Urinary bladder (tissue), 3 donors: ENCODE measurements at regions not wholly inside any gene's neighbourhood (a gene's known extent, or its start where the extent isn't known, plus 50 kb on each side); places are given as distances from the start of the nearest gene placed in this dataset.

Source experiments
- DNase-seq: peaks from one replicate; pipeline ENCODE4 v3.0.0-alpha.2; 2015; ENCODE audit errors: extremely low spot score
- H3K27ac ChIP-seq: one replicate; pipeline ENCODE4 v1.5.1; 2013; ENCODE audit warnings: low read depth, mild to moderate bottlenecking, moderate library complexity
- H3K36me3 ChIP-seq: one replicate; pipeline ENCODE4 v1.6.1; 2013; ENCODE audit warnings: mild to moderate bottlenecking, moderate library complexity; ENCODE audit not compliant: insufficient read depth
- H3K4me1 ChIP-seq: one replicate; pipeline ENCODE4 v1.6.1; 2013; ENCODE audit warnings: mild to moderate bottlenecking, moderate library complexity; ENCODE audit not compliant: insufficient read depth
- H3K4me3 ChIP-seq: one replicate; pipeline ENCODE4 v1.5.1; 2013; ENCODE audit warnings: low read depth, low read length
- WGBS: extraction: QIAGEN DNeasy Blood & Tissue Kit; methylation state at CpG from one replicate; pipeline ENCODE4 v1.1.7; 2013; 5-methylcytosine and 5-hydroxymethylcytosine counted together
- donor health status: healthy with polysubstance abuse.
- donor health status: healthy.

DNA sequence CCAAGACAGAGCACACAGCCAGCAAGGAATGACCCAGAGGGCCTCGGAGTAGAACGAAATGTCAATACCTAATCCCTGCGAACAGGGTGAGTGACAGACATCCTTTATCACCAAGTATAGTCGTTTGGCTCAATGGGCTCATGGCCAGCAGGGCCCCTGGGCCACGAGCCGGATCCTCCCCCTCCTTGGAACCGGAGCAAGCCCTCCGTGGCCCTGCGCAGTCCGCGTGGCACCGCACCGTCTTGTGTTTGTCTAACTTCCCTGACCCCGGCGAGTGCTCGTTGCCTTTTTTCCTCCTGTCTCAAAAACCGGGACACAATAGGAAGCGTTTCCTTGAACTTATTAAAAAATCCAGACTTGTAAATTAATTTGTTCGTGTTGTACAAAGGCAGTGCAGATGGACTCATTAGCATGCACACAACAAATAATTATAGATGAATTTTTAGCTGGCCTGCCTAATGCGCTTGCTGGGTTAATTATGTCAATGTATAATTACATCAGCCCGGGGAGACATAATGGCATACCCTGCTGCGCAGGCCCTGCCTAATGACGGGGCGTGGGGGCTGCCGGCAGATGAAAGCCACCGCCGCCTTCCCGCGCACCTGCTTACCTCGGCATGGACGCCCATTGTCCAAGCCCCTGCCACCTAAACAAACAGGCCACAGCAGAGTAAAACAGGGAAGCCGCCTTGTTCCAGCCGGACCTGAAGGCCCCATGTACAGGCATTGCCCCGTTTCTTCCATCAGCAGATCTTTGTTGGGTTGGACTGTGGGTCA lies 81.6 kb downstream of the PHETA1 start:
- 84% methylated on average over 34 of the region's 34 CpGs for WGBS
- no peak for DNase-seq
- Histone ChIP-seq H3K27ac (no peak overlapping the region), H3K4me3 (no peak overlapping the region), H3K36me3 (no peaks in the 10 kb centered on the region), H3K4me1 (no peaks in the 10 kb centered on the region)

DNA sequence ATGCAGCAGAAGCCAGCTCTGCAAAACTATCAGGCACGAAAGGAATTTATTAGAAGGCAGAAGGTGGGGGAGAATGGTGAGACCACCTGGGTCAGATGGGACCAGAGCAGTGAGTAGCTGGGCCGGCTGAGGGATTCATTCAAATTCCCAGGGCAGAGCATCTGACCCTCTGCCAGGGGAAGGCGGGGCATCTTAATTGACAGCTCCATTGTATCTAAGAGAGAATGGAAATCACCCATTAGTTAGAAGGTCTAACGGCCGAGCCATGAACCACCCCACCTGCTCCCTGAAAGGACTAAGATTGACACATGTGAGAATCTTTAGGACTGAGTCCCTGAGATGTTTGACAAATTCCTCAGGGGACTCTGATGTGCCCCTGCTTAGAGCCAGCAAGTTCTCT lies 83.7 kb downstream of the PHETA1 start:
- DNase-seq: no peak
- Histone ChIP-seq H3K36me3 (no peaks in the 10 kb centered on the region), H3K4me1 (no peaks in the 10 kb centered on the region), H3K27ac (no peak overlapping the region), H3K4me3 (no peak overlapping the region)
- WGBS: 69% methylated on average over 5 of the region's 5 CpGs

DNA sequence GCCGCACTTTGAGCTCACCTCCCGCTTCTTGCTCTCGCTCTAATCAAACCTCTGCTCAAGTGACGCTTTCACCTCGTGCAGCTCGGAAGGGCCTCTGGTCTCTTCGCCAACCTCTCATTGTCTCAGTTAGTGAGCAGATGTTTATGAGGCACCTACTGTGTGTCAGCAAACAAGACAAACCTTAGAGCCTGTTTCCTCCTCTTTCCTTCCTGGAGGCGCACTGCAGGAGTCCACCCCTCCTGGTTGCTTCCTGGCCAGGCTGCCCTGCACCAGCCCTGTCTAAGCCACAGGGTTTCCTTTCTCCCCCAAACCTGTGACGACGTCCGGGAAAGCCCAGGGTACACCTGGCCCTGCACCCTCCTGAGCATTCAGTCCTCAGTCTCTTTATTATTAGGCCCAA lies 84.2 kb downstream of the PHETA1 start:
- Histone ChIP-seq H3K27ac (no peak overlapping the region), H3K36me3 (no peaks in the 10 kb centered on the region), H3K4me1 (no peaks in the 10 kb centered on the region), H3K4me3 (no peak overlapping the region)
- DNase-seq: no peak
- WGBS: 65% methylated on average over 11 of the region's 11 CpGs

DNA sequence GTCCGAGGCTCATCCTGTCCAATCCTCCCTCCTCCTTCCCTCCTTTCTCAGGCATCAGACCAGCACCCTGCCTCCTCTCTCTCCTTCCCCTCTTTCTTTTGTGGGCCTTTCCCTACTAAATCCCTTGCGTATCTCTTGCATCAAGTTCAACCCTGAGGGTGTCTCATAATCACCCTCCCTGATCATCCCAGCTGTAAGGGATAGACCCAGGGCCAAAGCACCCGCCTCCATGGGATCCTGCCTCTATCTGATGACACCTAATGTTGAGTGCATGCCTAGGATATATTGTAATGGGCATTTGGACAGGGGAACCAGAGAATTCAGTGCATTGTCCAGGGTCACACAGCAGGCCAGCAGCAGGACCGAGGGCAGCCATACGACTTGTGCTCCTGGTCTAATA lies 84.9 kb downstream of the PHETA1 start:
- Histone ChIP-seq H3K4me3 (no peak overlapping the region), H3K36me3 (no peaks in the 10 kb centered on the region), H3K4me1 (no peaks in the 10 kb centered on the region), H3K27ac (no peak overlapping the region)
- 83% methylated on average over 5 of the region's 5 CpGs for WGBS
- no peak for DNase-seq

DNA sequence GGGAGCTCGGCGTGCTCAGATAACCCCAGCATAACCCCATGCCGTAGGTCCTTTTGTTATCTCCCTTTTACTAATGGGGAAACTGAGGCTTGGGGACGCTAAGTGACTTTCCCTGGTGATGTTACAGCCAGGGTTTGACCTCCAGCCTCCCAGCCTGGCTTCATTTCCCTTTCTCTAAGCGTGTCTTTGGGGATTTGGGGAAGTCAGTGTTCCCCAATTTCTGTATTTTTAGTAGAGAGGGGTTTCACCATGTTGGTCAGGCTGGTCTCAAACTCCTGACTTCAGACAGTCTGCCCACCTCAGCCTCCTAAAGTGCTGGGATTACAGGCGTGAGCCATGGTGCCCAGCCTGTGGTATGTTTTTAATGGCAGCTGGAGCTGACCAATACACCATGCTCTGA lies 85.4 kb downstream of the PHETA1 start:
- Histone ChIP-seq H3K36me3 (no peaks in the 10 kb centered on the region), H3K4me1 (no peaks in the 10 kb centered on the region), H3K27ac (no peak overlapping the region), H3K4me3 (no peak overlapping the region)
- DNase-seq: no peak
- 92% methylated on average over 6 of the region's 6 CpGs for WGBS

DNA sequence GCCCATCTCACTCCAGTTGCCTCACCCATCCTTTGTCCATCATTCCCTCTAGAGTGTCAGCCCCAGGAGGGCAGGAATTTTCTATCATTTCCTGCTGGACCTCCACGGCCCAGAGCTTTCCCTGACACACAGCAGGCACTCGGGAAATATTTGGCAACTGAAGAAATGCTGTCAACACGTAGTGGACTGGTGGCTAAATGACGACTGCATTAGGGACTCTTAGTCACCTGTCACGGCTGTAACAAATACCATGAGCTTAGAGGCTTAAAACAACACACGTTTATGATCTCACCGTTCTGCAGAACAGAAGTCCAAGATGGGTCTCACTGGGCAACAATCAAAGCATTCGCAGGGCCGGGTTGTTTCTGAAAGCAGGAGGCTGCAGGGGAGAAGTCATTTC lies 91.3 kb downstream of the PHETA1 start:
- H3K4me3 ChIP-seq: no peak overlapping the region
- H3K27ac ChIP-seq: no peak overlapping the region
- H3K4me1 ChIP-seq: no peaks in the 10 kb centered on the region
- H3K36me3 ChIP-seq: no peaks in the 10 kb centered on the region
- 49% methylated on average over 9 of the region's 9 CpGs for WGBS
- DNase-seq: no peak

DNA sequence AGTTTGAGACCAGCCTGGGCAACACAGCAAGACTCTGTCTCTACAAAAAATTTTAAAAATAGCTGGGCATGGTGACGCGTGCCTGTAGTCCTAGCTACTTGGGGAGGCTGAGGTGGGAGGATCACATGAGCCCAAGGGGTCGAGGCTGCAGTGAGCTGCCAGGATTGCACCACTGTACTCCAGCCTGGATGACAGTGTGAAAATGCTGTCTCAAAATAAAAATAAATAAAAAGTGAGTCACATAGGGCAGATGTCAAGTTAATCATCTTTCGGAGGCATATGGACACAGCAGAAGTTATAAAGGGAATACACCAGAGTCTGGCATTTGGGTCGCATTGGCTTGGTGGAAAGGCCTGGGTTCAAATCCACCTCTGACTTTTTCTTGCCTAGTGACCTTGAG lies 92.7 kb downstream of the PHETA1 start:
- DNase-seq: no peak
- no peaks in the 10 kb centered on the region for H3K36me3 ChIP-seq
- no peak overlapping the region for H3K27ac ChIP-seq
- no peak overlapping the region for H3K4me3 ChIP-seq
- H3K4me1 ChIP-seq: no peaks in the 10 kb centered on the region
- WGBS: 91% methylated on average over 5 of the region's 5 CpGs

DNA sequence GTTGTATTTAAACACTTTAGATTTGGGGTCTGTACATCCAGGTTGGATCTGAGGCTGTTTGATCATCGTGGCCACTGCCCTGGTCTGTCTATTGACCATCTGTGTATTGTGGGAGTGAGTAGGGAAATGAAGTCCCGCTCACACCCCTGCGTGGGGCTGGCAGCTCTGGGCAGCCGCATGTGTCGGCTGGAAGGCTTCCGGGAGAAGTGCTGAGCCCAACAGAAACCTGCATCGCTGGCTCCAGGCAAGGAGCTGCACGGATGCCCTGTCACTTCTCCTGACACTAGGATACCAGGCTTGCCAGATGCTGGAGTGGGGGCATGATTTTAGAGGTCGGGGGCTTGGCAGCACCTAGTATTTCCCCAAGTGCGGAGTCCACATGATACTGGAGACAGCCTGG lies 93.6 kb downstream of the PHETA1 start:
- Histone ChIP-seq H3K4me1 (no peaks in the 10 kb centered on the region), H3K27ac (no peak overlapping the region), H3K36me3 (no peaks in the 10 kb centered on the region), H3K4me3 (no peak overlapping the region)
- DNase-seq: no peak
- WGBS: 64% methylated on average over 10 of the region's 10 CpGs

DNA sequence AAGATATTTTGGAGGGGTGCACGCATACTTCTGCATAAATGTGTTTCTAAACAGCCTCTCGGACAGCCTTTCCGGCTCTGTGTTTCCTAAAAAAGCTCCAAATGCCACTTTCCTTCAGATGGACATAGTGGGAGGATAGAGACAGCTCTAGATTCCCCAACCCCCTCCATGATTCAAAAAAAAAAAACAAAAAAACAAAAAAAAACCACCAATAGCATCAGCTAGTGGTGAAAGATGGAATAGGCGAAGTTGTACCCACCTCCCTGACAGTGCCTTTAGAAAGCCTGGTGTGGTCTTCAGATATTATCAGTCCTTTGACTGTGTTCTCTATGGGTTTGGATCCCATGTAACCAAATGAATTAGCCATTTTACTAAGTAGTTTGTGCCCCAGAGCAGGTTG lies 94.1 kb downstream of the PHETA1 start:
- no peak overlapping the region for H3K27ac ChIP-seq
- no peaks in the 10 kb centered on the region for H3K36me3 ChIP-seq
- no peak for DNase-seq
- H3K4me3 ChIP-seq: no peak overlapping the region
- H3K4me1 ChIP-seq: no peaks in the 10 kb centered on the region
- WGBS: 70% methylated on average over 4 of the region's 4 CpGs

DNA sequence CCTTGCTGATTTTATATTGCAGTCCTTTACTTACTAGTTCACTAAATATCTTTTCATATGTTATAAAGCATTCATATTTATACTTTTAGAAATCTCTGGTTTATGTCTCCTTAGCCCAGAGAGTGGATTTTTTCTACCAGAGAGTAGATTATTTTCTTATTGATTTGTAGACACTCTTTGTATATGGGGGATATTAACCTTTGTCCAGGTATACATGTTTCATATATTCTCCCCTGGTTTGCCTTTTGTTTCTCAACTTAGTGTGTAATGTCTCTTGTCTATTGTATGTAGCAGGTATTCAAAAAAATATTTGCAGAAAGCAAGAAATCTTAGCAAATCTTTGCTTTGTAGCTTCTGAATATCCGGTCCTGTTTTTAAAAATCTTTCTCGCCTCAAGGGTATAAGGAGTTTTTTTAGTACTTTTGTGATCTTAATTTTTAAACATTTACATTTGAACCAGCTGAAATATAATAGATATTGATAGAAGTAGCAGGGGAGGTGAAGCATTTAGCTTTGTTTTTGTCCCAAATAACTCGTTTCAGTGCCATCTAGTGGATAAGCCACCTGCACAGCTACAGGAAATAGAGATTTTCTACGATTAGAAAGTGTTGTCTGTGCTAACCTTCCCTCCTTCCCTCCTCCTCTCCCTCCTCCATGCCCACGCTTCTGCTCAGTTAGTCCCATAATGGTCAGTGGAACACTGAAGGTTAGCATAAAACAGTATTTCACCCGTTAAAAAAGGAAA lies 97.0 kb downstream of the PHETA1 start:
- H3K36me3 ChIP-seq: no peaks in the 10 kb centered on the region
- H3K4me3 ChIP-seq: no peak overlapping the region
- no peaks in the 10 kb centered on the region for H3K4me1 ChIP-seq
- no peak for DNase-seq
- WGBS: 66% methylated on average over 6 of the region's 6 CpGs
- H3K27ac ChIP-seq: no peak overlapping the region

DNA sequence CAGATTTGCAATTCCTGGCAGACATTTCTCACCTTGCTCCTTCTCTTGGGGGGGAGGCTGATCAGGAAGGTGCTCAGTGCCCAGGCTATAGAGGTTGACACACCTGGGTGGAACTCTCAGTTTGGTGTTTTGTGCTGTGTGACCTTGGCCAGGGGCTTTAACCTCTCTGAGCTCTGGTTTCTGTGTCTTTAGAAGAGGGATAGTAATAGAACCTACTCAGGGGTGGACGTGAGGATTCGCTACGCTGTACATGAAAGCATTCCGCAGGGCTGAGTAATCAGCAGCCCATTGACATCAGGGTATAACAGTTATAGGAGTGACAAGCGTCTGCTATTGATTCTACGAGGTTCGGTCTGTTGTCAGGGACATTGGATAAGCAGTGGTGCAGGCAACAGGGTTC lies 98.1 kb downstream of the PHETA1 start:
- Histone ChIP-seq H3K4me1 (no peaks in the 10 kb centered on the region), H3K36me3 (no peaks in the 10 kb centered on the region), H3K4me3 (no peak overlapping the region), H3K27ac (no peak overlapping the region)
- no peak for DNase-seq
- WGBS: 49% methylated on average over 7 of the region's 7 CpGs

DNA sequence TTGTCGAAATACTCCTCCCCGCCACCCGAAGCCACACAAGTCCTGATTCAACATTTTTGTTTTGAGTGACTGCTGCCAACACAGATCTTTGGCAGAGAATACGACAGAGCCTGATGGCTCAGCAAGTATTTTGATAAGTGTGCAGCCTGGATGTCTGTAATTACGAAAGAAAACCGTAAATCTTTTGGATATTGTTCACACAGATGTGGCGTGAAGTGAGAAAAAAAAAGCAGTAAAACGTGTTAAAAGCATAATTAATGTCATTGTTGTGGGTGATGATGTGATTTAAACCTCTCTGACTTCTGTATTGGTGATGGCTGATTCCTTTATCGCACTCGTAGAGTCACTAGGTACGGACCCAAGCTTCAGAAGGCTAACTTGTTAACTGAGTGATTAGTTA lies 98.7 kb downstream of the PHETA1 start:
- Histone ChIP-seq H3K27ac (no peak overlapping the region), H3K4me3 (no peak overlapping the region), H3K4me1 (no peaks in the 10 kb centered on the region), H3K36me3 (no peaks in the 10 kb centered on the region)
- DNase-seq: no peak
- WGBS: 53% methylated on average over 11 of the region's 11 CpGs

DNA sequence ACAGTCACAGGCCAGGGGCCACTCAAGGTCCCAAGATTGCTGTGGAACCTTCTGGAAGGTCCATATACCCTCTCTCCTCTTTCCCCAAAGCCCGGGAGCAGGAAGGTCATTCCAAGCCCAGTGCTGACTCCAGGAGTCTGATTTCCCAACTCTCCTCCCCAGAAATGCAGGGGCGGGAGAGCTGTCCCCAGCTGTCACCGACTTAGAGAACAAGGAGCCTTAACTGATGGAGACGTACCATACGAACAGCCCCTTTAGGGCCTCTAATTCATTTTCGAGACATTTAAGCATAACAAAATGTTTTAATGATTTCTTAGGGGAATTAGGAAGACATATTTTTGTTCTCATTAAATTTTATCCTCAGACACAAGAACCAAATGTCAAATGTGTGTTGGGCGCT lies 99.2 kb downstream of the PHETA1 start:
- no peak overlapping the region for H3K4me3 ChIP-seq
- WGBS: 48% methylated on average over 7 of the region's 7 CpGs
- DNase-seq: no peak

DNA sequence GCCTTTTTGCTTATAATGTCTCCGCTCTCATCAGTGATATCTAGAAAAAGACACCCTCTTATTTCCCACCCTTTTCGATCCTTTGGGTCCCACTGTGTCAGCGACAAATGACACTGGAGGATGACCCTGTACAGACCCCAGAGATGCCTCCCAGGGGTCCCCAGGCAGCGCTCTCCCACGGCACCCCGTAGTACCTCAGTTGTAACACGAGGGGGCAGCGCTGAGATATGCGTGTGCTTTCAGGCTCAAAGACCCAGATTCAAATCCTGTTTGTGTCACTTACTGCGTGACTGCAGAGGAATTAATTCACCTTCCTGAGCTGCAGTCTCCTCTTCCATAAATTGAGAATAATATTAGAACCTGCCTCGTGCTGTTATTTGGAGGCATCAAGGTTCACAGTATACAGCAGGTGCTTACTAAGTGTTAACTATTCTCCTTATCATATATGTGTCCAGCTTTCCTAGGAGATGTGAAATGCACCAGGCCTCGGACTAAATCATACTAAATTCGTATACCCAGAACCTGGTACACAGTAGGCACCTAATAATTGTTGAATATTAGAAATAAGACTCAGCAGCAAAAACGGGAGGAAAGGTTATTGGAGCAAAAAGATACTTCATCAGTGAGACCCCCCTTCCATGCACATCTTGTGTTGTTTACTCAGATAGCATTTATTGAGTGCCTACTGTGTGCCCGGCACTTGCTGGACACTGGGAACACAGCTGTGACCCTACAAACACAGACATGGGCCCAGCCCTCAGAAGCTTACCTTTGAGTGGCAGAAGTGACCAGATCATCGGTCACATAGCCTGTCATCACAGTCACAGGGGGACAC lies 99.9 kb downstream of the PHETA1 start:
- Histone ChIP-seq H3K36me3 (no peaks in the 10 kb centered on the region), H3K4me1 (no peaks in the 10 kb centered on the region), H3K4me3 (no peak overlapping the region), H3K27ac (no peak overlapping the region)
- DNase-seq: no peak
- 81% methylated on average over 16 of the region's 16 CpGs for WGBS

More for the DNA sequence above, 99.2 kb downstream of the PHETA1 start:
- H3K27ac ChIP-seq: no peak overlapping the region
- H3K4me1 ChIP-seq: no peaks in the 10 kb centered on the region
- no peaks in the 10 kb centered on the region for H3K36me3 ChIP-seq
